Gastrocnemius medialis (tissue), 4 donors: ENCODE measurements at regions not wholly inside any gene's neighbourhood (a gene's known extent, or its start where the extent isn't known, plus 50 kb on each side); places are given as distances from the start of the nearest gene placed in this dataset.

ENCODE experiments used
- CTCF ChIP-seq, 5 experiments: fragments of 450-650 bp in 3 of 5; fragments of 200-600 bp in 2 of 5; sonication (generic) in 2 of 5; IDR thresholded peaks in 4 of 5; conservative IDR thresholded peaks in 1 of 5; 1 replicate in 4 of 5; 2 replicates in 1 of 5; pipeline ENCODE4 v1.5.1; 2016 to 2019; ENCODE audit warnings: antibody characterized with exemption in 5 of 5, mild to moderate bottlenecking in 3 of 5, moderate library complexity in 3 of 5
- POLR2A ChIP-seq, 2 donors: fragments of 450-650 bp; IDR thresholded peaks; one replicate each; pipeline ENCODE4 v1.6.1; 2017; ENCODE audit warnings: antibody characterized with exemption in 2 of 2, mild to moderate bottlenecking in 2 of 2, moderate library complexity in 2 of 2

GRCh38 chr14:98907271-98907670, 364.7 kb downstream of the BCL11B start:
- TF ChIP-seq CTCF (IDR thresholded peaks at IDR 0.05 in 4 of 5, conservative IDR thresholded peaks at IDR 0.05 in 1 of 5) (no peak), POLR2A (IDR thresholded peaks at IDR 0.05) (no peak)
